ENCODE measurements at regions not wholly inside any gene's neighbourhood (a gene's known extent, or its start where the extent isn't known, plus 50 kb on each side); places are given as distances from the start of the nearest gene placed in this dataset.

GRCh38 chr3:166864473-166865467 is 515.3 kb downstream of the ZBBX start:
- TF ChIP-seq CTCF (optimal IDR thresholded peaks at IDR 0.05 in 1 of 3, IDR thresholded peaks at IDR 0.05 in 1 of 3, conservative IDR thresholded peaks at IDR 0.05 in 1 of 3; ENCODE audit: extremely low read depth in 1 of 3, insufficient read depth in 2 of 3, low read length in 3 of 3) (no peak), EZH2 (IDR thresholded peaks at IDR 0.05; ENCODE audit: low read length) (no peak)

Measured in keratinocyte (primary cell).